AG04450 (cell line): ENCODE measurements at regions not wholly inside any gene's neighbourhood (a gene's known extent, or its start where the extent isn't known, plus 50 kb on each side); places are given as distances from the start of the nearest gene placed in this dataset.

Experiments used
- CTCF ChIA-PET: fragments of 300-600, 350-600 bp; formaldehyde crosslinking; extraction: SDS; loops from one replicate; lab custom pipeline; 2022; ENCODE audit warnings: antibody characterized with exemption, inconsistent platforms; lab: Charles Lee
- POLR2A ChIA-PET: fragments of 350-600 bp; formaldehyde crosslinking; extraction: SDS; loops from one replicate; lab custom pipeline; 2021; ENCODE audit warnings: antibody characterized with exemption, inconsistent platforms; lab: Yijun Ruan, JAX
- DNase-seq: peaks from one replicate; pipeline ENCODE4 v3.0.0-alpha.2; 2011; ENCODE audit warnings: low read depth, low spot score
- H3K27ac ChIP-seq: one replicate; pipeline ENCODE4 v1.5.1; 2012; ENCODE audit warnings: low read depth, low read length, control low read depth
- H3K27me3 ChIP-seq: one replicate; pipeline ENCODE4 v1.6.0; 2012; ENCODE audit warnings: low read length; ENCODE audit not compliant: control insufficient read depth, insufficient read depth
- H3K4me3 ChIP-seq: 2 replicates; pipeline ENCODE4 v1.5.1; 2011; ENCODE audit warnings: mild to moderate bottlenecking, low read depth, low read length, control low read depth
- H3K9me3 ChIP-seq: 2 replicates; pipeline ENCODE4 v1.5.1; 2012; ENCODE audit warnings: low read length; ENCODE audit not compliant: control insufficient read depth, insufficient read depth
- TF ChIP-seq, protein P1 (sequence below): IDR thresholded peaks from 2 replicates; pipeline ENCODE4 v1.5.1; 2011; ENCODE audit warnings: low read depth, low read length, control low read depth, inconsistent platforms

DNA sequence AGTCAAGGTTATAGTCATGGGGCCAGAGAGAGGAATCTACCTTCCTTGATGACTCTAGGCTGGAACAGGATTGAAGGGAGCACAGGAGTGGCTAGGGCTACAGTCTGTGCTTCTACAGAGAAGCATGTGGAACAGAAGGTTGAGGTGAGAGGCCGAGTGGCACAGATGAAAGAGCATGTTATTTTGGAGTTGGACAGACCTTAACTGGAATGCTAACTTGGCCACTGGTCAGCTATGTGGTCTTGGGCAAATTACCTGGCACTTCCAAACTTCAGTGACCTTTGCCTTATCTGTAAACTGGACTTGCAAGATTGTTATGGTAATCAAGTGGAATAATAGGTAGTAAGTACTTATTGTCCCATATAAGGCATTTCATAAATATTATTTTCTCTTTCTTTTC lies 252.7 kb downstream of the KCNRG start:
- H3K9me3 ChIP-seq, result no peaks in the 10 kb centered on the region
- DNase-seq, result no peak
- ChIA-PET POLR2A (no interaction called here), CTCF (interaction anchor here (0.5 kb wide), 1 partner anchor 293 kb away, joined by 3 read pairs; no protein-coding TSS in a partner anchor)
- no peak overlapping the region for H3K4me3 ChIP-seq
- TF ChIP-seq, protein P1, sequence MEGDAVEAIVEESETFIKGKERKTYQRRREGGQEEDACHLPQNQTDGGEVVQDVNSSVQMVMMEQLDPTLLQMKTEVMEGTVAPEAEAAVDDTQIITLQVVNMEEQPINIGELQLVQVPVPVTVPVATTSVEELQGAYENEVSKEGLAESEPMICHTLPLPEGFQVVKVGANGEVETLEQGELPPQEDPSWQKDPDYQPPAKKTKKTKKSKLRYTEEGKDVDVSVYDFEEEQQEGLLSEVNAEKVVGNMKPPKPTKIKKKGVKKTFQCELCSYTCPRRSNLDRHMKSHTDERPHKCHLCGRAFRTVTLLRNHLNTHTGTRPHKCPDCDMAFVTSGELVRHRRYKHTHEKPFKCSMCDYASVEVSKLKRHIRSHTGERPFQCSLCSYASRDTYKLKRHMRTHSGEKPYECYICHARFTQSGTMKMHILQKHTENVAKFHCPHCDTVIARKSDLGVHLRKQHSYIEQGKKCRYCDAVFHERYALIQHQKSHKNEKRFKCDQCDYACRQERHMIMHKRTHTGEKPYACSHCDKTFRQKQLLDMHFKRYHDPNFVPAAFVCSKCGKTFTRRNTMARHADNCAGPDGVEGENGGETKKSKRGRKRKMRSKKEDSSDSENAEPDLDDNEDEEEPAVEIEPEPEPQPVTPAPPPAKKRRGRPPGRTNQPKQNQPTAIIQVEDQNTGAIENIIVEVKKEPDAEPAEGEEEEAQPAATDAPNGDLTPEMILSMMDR, result no peak
- no peak overlapping the region for H3K27ac ChIP-seq
- H3K27me3 ChIP-seq, result no peaks in the 10 kb centered on the region

DNA sequence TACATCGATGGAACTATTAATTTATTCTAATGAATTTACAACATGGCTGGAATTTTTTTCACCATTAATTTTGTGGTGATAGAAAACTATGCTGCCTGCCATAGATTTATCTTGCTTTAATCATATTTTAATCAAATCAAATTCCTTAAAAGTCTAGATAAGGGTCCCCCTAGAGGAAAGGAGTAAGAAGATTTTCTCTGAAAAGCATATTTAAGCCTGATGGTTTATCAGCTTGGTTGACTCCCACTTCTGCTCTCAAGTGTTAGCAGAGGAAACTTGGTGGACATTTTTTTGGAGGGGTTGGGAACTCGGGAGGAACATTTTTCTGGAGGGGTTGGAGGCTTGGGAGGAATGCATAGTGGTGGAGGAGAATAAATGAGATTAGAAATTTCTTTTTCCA lies 253.3 kb downstream of the KCNRG start:
- no peak for DNase-seq
- no peaks in the 10 kb centered on the region for H3K9me3 ChIP-seq
- no peaks in the 10 kb centered on the region for H3K27me3 ChIP-seq
- ChIA-PET POLR2A (no interaction called here), CTCF (interaction anchor here (0.7 to 1.5 kb wide), 2 partner anchors 184 to 600 kb away, joined by 3 to 7 read pairs; no protein-coding TSS in a partner anchor)
- TF ChIP-seq, protein P1, result 0 out of 2 replicates have a peak, but pooled peaks have one; percentile 26
- H3K27ac ChIP-seq, result no peak overlapping the region
- no peak overlapping the region for H3K4me3 ChIP-seq

DNA sequence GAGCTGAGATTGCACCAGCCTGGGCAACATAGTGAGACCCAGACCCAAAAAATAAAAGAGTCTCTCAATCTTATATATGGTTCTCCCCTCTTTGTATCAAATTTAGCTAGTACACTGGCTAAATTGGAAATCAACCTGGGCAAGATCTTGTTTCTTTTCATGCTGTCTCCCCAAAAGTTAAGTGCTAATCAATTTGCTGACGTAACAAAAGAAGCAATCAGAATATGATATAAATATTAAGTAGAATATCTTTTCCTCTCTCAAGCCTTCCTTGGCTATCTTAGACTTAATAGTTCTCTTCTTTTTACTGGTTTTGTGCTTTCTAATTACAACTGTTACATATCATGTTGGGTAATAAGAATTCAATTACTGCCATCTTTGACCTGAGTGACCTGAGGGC lies 258.9 kb downstream of the KCNRG start:
- POLR2A ChIA-PET, result no interaction called here
- CTCF ChIA-PET, result no interaction called here

DNA sequence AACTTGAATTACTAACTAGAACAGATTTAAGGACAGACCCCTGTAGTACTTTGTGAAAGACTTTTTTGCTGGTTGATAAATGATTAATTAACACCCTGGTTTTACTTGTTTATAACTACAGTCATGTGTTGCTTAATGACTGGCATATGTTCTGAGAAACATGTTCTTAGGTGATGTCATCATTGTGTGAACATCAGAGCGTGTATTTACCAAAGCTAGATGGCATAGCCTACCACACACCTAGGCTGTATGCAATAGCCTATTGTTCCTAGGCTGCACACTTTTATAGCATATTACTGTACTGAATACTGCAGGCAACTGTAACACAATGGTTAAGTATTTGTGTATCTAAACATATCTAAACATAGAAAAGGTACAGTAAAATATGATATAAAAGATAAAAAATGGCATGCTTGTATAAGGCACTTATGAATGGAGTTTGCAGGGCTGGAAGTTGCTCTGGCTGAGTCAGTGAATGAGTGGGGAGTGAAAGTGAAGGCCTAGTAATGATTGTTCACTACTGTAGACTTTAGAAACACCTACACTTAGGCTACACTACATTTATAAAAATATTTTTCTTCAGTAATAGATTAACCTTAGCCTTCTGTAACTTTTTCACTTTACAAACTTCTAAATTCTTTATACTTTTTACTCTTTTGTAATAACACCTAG lies 260.3 kb downstream of the KCNRG start:
- Histone ChIP-seq H3K9me3 (no peaks in the 10 kb centered on the region; the same call in 1 of the 2 replicates), H3K27me3 (no peaks in the 10 kb centered on the region), H3K4me3 (no peak overlapping the region), H3K27ac (no peak overlapping the region)
- ChIA-PET CTCF (no interaction called here), POLR2A (no interaction called here)
- TF ChIP-seq, protein P1, result no peak
- no peak for DNase-seq

More for the DNA sequence above, 258.9 kb downstream of the KCNRG start:
- no peaks in the 10 kb centered on the region; the same call in 1 of the 2 replicates for H3K9me3 ChIP-seq
- no peak overlapping the region for H3K27ac ChIP-seq
- TF ChIP-seq, protein P1, result no peak
- no peak overlapping the region for H3K4me3 ChIP-seq
- H3K27me3 ChIP-seq, result no peaks in the 10 kb centered on the region
- DNase-seq, result no peak

DNA sequence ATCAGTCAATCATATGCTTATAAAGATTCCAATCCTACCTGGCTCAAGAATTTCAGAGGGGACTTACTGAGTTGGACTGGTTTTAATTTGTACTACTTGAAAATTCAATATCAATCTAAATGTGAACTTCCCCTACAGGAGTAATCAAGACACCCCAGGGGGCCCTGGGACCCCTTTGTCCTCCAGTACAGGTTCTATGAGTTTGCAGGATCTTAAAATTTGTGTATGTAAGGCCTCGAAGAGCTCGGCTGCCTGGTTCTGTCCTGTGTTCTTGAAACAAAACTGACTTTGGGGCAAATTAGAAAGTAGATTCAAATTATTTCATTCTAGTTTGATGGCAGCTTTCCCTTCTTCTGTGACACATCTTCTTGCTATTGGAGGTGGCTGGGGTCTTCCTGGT lies 261.3 kb downstream of the KCNRG start:
- ChIA-PET CTCF (no interaction called here), POLR2A (no interaction called here)
- H3K4me3 ChIP-seq, result no peak overlapping the region
- no peaks in the 10 kb centered on the region for H3K27me3 ChIP-seq
- TF ChIP-seq, protein P1, result no peak
- no peak overlapping the region for H3K27ac ChIP-seq
- H3K9me3 ChIP-seq, result no peaks in the 10 kb centered on the region; the same call in 1 of the 2 replicates
- DNase-seq, result no peak
